DMS 273 treated with DMSO at 0.1 percent for 48 hours (cell line): ENCODE measurements at regions not wholly inside any gene's neighbourhood (a gene's known extent, or its start where the extent isn't known, plus 50 kb on each side); places are given as distances from the start of the nearest gene placed in this dataset.

Experiments used
- DNase-seq: peaks from one replicate; lab custom pipeline; 2025; lab: John Stamatoyannopoulos, UW

- DNase-seq = no peak
Measured at GRCh38 chr11:134555510-134555909, 143.5 kb upstream of the B3GAT1 start.

- no peak for DNase-seq
Measured at GRCh38 chr11:134554861-134555260, 142.8 kb upstream of the B3GAT1 start.

GRCh38 chr11:134554106-134554505 lies 142.1 kb upstream of the B3GAT1 start:
- no peak for DNase-seq

- DNase-seq = no peak
Measured at GRCh38 chr11:134552749-134553148, 140.7 kb upstream of the B3GAT1 start.

GRCh38 chr11:134545521-134545920 lies 133.5 kb upstream of the B3GAT1 start:
- DNase-seq = no peak

GRCh38 chr11:134544095-134544815 lies 132.2 kb upstream of the B3GAT1 start:
- no peak for DNase-seq

GRCh38 chr11:134543645-134544044 lies 131.6 kb upstream of the B3GAT1 start:
- no peak for DNase-seq

GRCh38 chr11:134543241-134543640 lies 131.2 kb upstream of the B3GAT1 start:
- no peak for DNase-seq

- no peak for DNase-seq
Measured at GRCh38 chr11:134542401-134543165, 130.5 kb upstream of the B3GAT1 start.

- DNase-seq = no peak
Measured at GRCh38 chr11:134541951-134542350, 129.9 kb upstream of the B3GAT1 start.

GRCh38 chr11:134541355-134541754 lies 129.3 kb upstream of the B3GAT1 start:
- no peak for DNase-seq

GRCh38 chr11:134539285-134539684 lies 127.2 kb upstream of the B3GAT1 start:
- DNase-seq = no peak

GRCh38 chr11:134538742-134539141 lies 126.7 kb upstream of the B3GAT1 start:
- DNase-seq = no peak

- DNase-seq = no peak
Measured at GRCh38 chr11:134537941-134538340, 125.9 kb upstream of the B3GAT1 start.

GRCh38 chr11:134537296-134537695 lies 125.3 kb upstream of the B3GAT1 start:
- DNase-seq = no peak

- DNase-seq = no peak
Measured at GRCh38 chr11:134536677-134537076, 124.6 kb upstream of the B3GAT1 start.

GRCh38 chr11:134536219-134536618 lies 124.2 kb upstream of the B3GAT1 start:
- DNase-seq = no peak

GRCh38 chr11:134535029-134536025 lies 123.3 kb upstream of the B3GAT1 start:
- no peak for DNase-seq

GRCh38 chr11:134533511-134533910 lies 121.5 kb upstream of the B3GAT1 start:
- DNase-seq = no peak

GRCh38 chr11:134532921-134533421 lies 120.9 kb upstream of the B3GAT1 start:
- DNase-seq = no peak

- DNase-seq = no peak
Measured at GRCh38 chr11:134532131-134532920, 120.3 kb upstream of the B3GAT1 start.
